HG03196 (cell line): ENCODE measurements at regions not wholly inside any gene's neighbourhood (a gene's known extent, or its start where the extent isn't known, plus 50 kb on each side); places are given as distances from the start of the nearest gene placed in this dataset.

Experiments used
- ATAC-seq: cut with Tn5 transposase; IDR thresholded peaks from one replicate; pipeline ENCODE4 v1.9.1; 2021; ENCODE audit not compliant: unreplicated experiment

- ATAC-seq, result no peak
These were observed 69.8 kb downstream of the CD83 start for GRCh38 chr6:14187406-14187805.

GRCh38 chr6:14189074-14189473 lies 71.5 kb downstream of the CD83 start:
- no peak for ATAC-seq

GRCh38 chr6:14190191-14190928 lies 72.8 kb downstream of the CD83 start:
- no peak for ATAC-seq

- no peak for ATAC-seq
These were observed 73.3 kb downstream of the CD83 start for GRCh38 chr6:14190929-14191224.

GRCh38 chr6:14191761-14192160 lies 74.2 kb downstream of the CD83 start:
- no peak for ATAC-seq

- no peak for ATAC-seq
These were observed 74.7 kb downstream of the CD83 start for GRCh38 chr6:14192216-14192788.

GRCh38 chr6:14193524-14193923 lies 76.0 kb downstream of the CD83 start:
- no peak for ATAC-seq

GRCh38 chr6:14194483-14194882 lies 76.9 kb downstream of the CD83 start:
- no peak for ATAC-seq

- ATAC-seq, result no peak
These were observed 77.4 kb downstream of the CD83 start for GRCh38 chr6:14194976-14195375.

GRCh38 chr6:14196026-14196425 lies 78.5 kb downstream of the CD83 start:
- no peak for ATAC-seq

- no peak for ATAC-seq
These were observed 79.5 kb downstream of the CD83 start for GRCh38 chr6:14197118-14197517.

- ATAC-seq, result no peak
These were observed 82.5 kb downstream of the CD83 start for GRCh38 chr6:14200047-14200446.

- ATAC-seq, result no peak
These were observed 85.4 kb downstream of the CD83 start for GRCh38 chr6:14202947-14203346.

- no peak for ATAC-seq
These were observed 88.8 kb downstream of the CD83 start for GRCh38 chr6:14206391-14206790.

GRCh38 chr6:14207448-14207847 lies 89.9 kb downstream of the CD83 start:
- no peak for ATAC-seq

GRCh38 chr6:14209000-14209399 lies 91.4 kb downstream of the CD83 start:
- ATAC-seq, result no peak

GRCh38 chr6:14210077-14210476 lies 92.5 kb downstream of the CD83 start:
- no peak for ATAC-seq

GRCh38 chr6:14210663-14211561 lies 93.3 kb downstream of the CD83 start:
- peak; percentile 88 for ATAC-seq

- ATAC-seq, result peak; percentile 2
These were observed 94.0 kb downstream of the CD83 start for GRCh38 chr6:14211562-14211942.

- ATAC-seq, result no peak
These were observed 94.4 kb downstream of the CD83 start for GRCh38 chr6:14212020-14212419.

- no peak for ATAC-seq
These were observed 95.1 kb downstream of the CD83 start for GRCh38 chr6:14212632-14213031.
